GM23338 (cell line): ENCODE measurements at regions not wholly inside any gene's neighbourhood (a gene's known extent, or its start where the extent isn't known, plus 50 kb on each side); places are given as distances from the start of the nearest gene placed in this dataset.
A peak's percentile ranks its signal among the peaks of the same experiment; 100 is the strongest.

Experiments
- ATAC-seq: fragments of 200-7000 bp; cut with Tn5 transposase; 3 replicates; pipeline ENCODE4 v1.9.1; 2020
- DNase-seq: peaks from one replicate; pipeline ENCODE4 v3.0.0-alpha.2; 2015; ENCODE audit warnings: low spot score
- H2AFZ ChIP-seq: fragments of 200-600 bp; sonication (generic); 2 replicates; pipeline ENCODE4 v1.8.0; 2016; ENCODE audit warnings: antibody characterized with exemption, mild to moderate bottlenecking, moderate library complexity
- H3F3A ChIP-seq: fragments of 200-600 bp; sonication (generic); replicated peaks from 2 replicates; pipeline ENCODE4 v1.8.0; 2017; ENCODE audit warnings: antibody characterized with exemption, mixed run types, low read depth
- H3K27ac ChIP-seq: fragments of 200-600 bp; sonication (generic); 2 replicates; pipeline ENCODE4 v1.6.1; 2016; ENCODE audit warnings: low read depth
- H3K27me3 ChIP-seq: fragments of 200-600 bp; sonication (generic); 2 replicates; pipeline ENCODE4 v1.8.0; 2016; ENCODE audit warnings: mild to moderate bottlenecking, mixed run types, moderate library complexity; ENCODE audit not compliant: insufficient read depth
- H3K36me3 ChIP-seq: fragments of 200-600 bp; sonication (generic); 2 replicates; pipeline ENCODE4 v1.8.0; 2016; ENCODE audit warnings: mild to moderate bottlenecking; ENCODE audit not compliant: insufficient read depth
- H3K4me1 ChIP-seq: fragments of 200-600 bp; sonication (generic); 2 replicates; pipeline ENCODE4 v1.8.0; 2016; ENCODE audit warnings: mild to moderate bottlenecking, moderate library complexity; ENCODE audit not compliant: insufficient read depth
- H3K4me2 ChIP-seq: fragments of 200-600 bp; sonication (generic); 2 replicates; pipeline ENCODE4 v1.7.1; 2017; ENCODE audit warnings: mixed run types
- H3K4me3 ChIP-seq: fragments of 200-600 bp; sonication (generic); 2 replicates; pipeline ENCODE4 v1.6.1; 2016; ENCODE audit warnings: mixed run types
- H3K79me2 ChIP-seq: fragments of 200-600 bp; sonication (generic); replicated peaks from 2 replicates; pipeline ENCODE4 v1.8.0; 2017; ENCODE audit warnings: mild to moderate bottlenecking; ENCODE audit not compliant: insufficient read depth
- H3K9me2 ChIP-seq: fragments of 200-600 bp; sonication (generic); 2 replicates; pipeline ENCODE4 v1.8.0; 2017; ENCODE audit not compliant: insufficient read depth
- H4K20me1 ChIP-seq: fragments of 200-600 bp; sonication (generic); replicated peaks from 2 replicates; pipeline ENCODE4 v1.8.0; 2017; ENCODE audit warnings: mild to moderate bottlenecking; ENCODE audit not compliant: insufficient read depth
- H3K27ac Mint-ChIP-seq: 2 replicates; pipeline ENCODE4 v1.8.0; 2020; ENCODE audit warnings: inconsistent platforms, mild to moderate bottlenecking, moderate library complexity, mixed read lengths
- H3K27me3 Mint-ChIP-seq: 3 replicates; pipeline ENCODE4 v1.8.0; 2022; ENCODE audit warnings: low read depth, mild to moderate bottlenecking, moderate library complexity, mixed read lengths, inconsistent platforms; ENCODE audit not compliant: insufficient read depth, poor library complexity
- H3K36me3 Mint-ChIP-seq: 3 replicates; pipeline ENCODE4 v1.8.0; 2021; ENCODE audit warnings: low read depth, mild to moderate bottlenecking, inconsistent platforms, moderate library complexity, mixed read lengths
- H3K4me1 Mint-ChIP-seq: 3 replicates; pipeline ENCODE4 v1.8.0; 2020; ENCODE audit warnings: mild to moderate bottlenecking, inconsistent platforms, mixed read lengths
- H3K4me3 Mint-ChIP-seq: 3 replicates; pipeline ENCODE4 v1.8.0; 2021; ENCODE audit warnings: moderate library complexity, mild to moderate bottlenecking, inconsistent platforms, mixed read lengths
- H3K9me3 Mint-ChIP-seq: 3 replicates; pipeline ENCODE4 v1.8.0; 2020; ENCODE audit warnings: moderate library complexity, mild to moderate bottlenecking, inconsistent platforms, mixed read lengths
- EZH2 ChIP-seq: fragments of 200-600 bp; sonication (generic); IDR thresholded peaks from one replicate; pipeline ENCODE4 v1.8.0; 2017; ENCODE audit warnings: antibody characterized with exemption, mild to moderate bottlenecking, low read depth; ENCODE audit not compliant: unreplicated experiment
- EZH2phosphoT487 ChIP-seq: fragments of 200-600 bp; sonication (generic); IDR thresholded peaks from one replicate; pipeline ENCODE4 v1.8.1; 2018; ENCODE audit warnings: antibody characterized with exemption; ENCODE audit not compliant: unreplicated experiment
- JUNB ChIP-seq: IDR thresholded peaks from one replicate; pipeline ENCODE4 v1.6.1; 2016; ENCODE audit warnings: antibody characterized with exemption; ENCODE audit not compliant: unreplicated experiment
- NANOG ChIP-seq: IDR thresholded peaks from 2 replicates; pipeline ENCODE4 v1.6.1; 2016; ENCODE audit warnings: antibody characterized with exemption, borderline replicate concordance
- STAT1 ChIP-seq: IDR thresholded peaks from one replicate; pipeline ENCODE4 v1.6.1; 2016; ENCODE audit warnings: antibody characterized with exemption; ENCODE audit not compliant: unreplicated experiment
- TF ChIP-seq, protein P1 (sequence below), 2 experiments: fragments of 200-600 bp in 1 of 2; sonication (generic) in 1 of 2; conservative IDR thresholded peaks; 2 replicates each; pipeline versions ENCODE4 v1.5.1 to v1.6.1; 2016 to 2017; ENCODE audit warnings: antibody characterized with exemption in 2 of 2, low read depth in 2 of 2, mild to moderate bottlenecking in 2 of 2, moderate library complexity in 1 of 2
- TF ChIP-seq, protein P2 (sequence below): IDR thresholded peaks from one replicate; pipeline ENCODE4 v1.6.1; 2018; ENCODE audit warnings: antibody characterized with exemption; ENCODE audit not compliant: unreplicated experiment
- TF ChIP-seq, protein P3 (sequence below): fragments of 250-450 bp; sonication (Bioruptor Pico); IDR thresholded peaks from 2 replicates; pipeline ENCODE4 v1.5.0; 2020; ENCODE audit warnings: mild to moderate bottlenecking, moderate library complexity

DNA sequence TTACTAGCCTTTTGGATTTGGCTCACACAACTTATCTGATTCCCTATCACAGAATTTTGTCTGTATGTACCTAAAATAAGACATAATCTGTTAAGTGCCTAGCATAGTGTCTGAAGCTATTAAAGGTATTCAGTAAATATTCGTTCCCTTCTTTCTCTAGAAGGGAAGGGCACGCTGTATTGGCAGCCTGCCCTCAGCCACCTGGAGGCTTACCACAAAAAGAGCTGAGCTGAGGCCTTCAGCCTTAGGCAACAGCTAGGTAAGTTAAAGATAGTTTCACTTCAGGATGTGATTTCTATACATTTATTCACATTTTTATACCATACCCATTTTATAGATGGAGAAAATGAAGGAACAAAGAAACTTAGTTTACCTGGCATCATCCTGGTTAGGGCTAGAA is 400.0 kb upstream of the LCORL start:
- Histone ChIP-seq H3K27ac (no peak overlapping the region), H3K79me2 (no peaks in the 10 kb centered on the region), H4K20me1 (no peaks in the 10 kb centered on the region), H3K9me2 (peaks cover 3% of the 10 kb centered on the region; the same call in 1 of the 2 replicates), H3F3A (no peaks in the 10 kb centered on the region), H3K4me1 (no peaks in the 10 kb centered on the region), H3K36me3 (no peaks in the 10 kb centered on the region), H3K4me3 (no peak overlapping the region), H3K27me3 (no peaks in the 10 kb centered on the region), H2AFZ (no peak overlapping the region), H3K4me2 (no peak overlapping the region)
- H3K9me3 Mint-ChIP-seq, result no peaks in the 10 kb centered on the region
- H3K27ac Mint-ChIP-seq, result no peak overlapping the region
- ATAC-seq (no peak), DNase-seq (no peak)
- H3K4me3 Mint-ChIP-seq, result no peak overlapping the region
- no peaks in the 10 kb centered on the region; the same call in 2 of the 3 replicates for H3K4me1 Mint-ChIP-seq
- TF ChIP-seq EZH2phosphoT487 (no peak), JUNB (no peak), EZH2 (no peak), STAT1 (no peak)
- TF ChIP-seq, protein P1, sequence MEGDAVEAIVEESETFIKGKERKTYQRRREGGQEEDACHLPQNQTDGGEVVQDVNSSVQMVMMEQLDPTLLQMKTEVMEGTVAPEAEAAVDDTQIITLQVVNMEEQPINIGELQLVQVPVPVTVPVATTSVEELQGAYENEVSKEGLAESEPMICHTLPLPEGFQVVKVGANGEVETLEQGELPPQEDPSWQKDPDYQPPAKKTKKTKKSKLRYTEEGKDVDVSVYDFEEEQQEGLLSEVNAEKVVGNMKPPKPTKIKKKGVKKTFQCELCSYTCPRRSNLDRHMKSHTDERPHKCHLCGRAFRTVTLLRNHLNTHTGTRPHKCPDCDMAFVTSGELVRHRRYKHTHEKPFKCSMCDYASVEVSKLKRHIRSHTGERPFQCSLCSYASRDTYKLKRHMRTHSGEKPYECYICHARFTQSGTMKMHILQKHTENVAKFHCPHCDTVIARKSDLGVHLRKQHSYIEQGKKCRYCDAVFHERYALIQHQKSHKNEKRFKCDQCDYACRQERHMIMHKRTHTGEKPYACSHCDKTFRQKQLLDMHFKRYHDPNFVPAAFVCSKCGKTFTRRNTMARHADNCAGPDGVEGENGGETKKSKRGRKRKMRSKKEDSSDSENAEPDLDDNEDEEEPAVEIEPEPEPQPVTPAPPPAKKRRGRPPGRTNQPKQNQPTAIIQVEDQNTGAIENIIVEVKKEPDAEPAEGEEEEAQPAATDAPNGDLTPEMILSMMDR (conservative IDR thresholded peaks at IDR 0.05; ENCODE audit: low read depth in 2 of 2), result no peak
- no peaks in the 10 kb centered on the region for H3K36me3 Mint-ChIP-seq
- no peaks in the 10 kb centered on the region for H3K27me3 Mint-ChIP-seq

DNA sequence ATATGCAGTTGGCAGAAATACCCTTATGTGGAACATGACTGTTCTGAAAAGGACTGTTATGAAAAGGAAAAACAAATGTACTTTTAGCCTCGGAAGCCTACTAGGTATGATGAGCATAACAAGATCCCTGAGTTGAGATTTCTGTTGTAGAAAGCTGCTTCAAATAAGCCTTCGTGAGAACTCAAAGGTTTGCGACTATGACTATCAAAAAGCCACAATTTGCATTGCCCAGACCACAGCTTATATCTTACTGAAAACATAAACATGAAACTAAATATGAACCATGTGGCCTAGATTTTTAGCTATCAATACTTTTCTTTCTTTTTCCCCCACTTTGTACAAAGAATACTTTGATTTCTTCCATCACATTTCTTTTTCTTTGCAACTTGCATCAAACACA is 398.2 kb upstream of the LCORL start:
- Histone ChIP-seq H3K9me2 (peaks cover 3% of the 10 kb centered on the region; the same call in 1 of the 2 replicates), H3K79me2 (no peaks in the 10 kb centered on the region), H3K4me2 (no peak overlapping the region), H2AFZ (0 out of 2 replicates have a peak overlapping the region, but pooled peaks have one; percentile 21), H3F3A (no peaks in the 10 kb centered on the region), H3K36me3 (no peaks in the 10 kb centered on the region), H4K20me1 (no peaks in the 10 kb centered on the region), H3K27me3 (no peaks in the 10 kb centered on the region), H3K27ac (no peak overlapping the region), H3K4me1 (no peaks in the 10 kb centered on the region), H3K4me3 (no peak overlapping the region)
- Mint-ChIP-seq H3K9me3 (no peaks in the 10 kb centered on the region), H3K27ac (no peak overlapping the region), H3K27me3 (no peaks in the 10 kb centered on the region), H3K36me3 (no peaks in the 10 kb centered on the region), H3K4me1 (no peaks in the 10 kb centered on the region; the same call in 2 of the 3 replicates), H3K4me3 (no peak overlapping the region)
- ATAC-seq (no peak), DNase-seq (no peak)
- TF ChIP-seq, protein P2, sequence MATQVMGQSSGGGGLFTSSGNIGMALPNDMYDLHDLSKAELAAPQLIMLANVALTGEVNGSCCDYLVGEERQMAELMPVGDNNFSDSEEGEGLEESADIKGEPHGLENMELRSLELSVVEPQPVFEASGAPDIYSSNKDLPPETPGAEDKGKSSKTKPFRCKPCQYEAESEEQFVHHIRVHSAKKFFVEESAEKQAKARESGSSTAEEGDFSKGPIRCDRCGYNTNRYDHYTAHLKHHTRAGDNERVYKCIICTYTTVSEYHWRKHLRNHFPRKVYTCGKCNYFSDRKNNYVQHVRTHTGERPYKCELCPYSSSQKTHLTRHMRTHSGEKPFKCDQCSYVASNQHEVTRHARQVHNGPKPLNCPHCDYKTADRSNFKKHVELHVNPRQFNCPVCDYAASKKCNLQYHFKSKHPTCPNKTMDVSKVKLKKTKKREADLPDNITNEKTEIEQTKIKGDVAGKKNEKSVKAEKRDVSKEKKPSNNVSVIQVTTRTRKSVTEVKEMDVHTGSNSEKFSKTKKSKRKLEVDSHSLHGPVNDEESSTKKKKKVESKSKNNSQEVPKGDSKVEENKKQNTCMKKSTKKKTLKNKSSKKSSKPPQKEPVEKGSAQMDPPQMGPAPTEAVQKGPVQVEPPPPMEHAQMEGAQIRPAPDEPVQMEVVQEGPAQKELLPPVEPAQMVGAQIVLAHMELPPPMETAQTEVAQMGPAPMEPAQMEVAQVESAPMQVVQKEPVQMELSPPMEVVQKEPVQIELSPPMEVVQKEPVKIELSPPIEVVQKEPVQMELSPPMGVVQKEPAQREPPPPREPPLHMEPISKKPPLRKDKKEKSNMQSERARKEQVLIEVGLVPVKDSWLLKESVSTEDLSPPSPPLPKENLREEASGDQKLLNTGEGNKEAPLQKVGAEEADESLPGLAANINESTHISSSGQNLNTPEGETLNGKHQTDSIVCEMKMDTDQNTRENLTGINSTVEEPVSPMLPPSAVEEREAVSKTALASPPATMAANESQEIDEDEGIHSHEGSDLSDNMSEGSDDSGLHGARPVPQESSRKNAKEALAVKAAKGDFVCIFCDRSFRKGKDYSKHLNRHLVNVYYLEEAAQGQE, result no peak
- TF ChIP-seq NANOG, result no peak
- TF ChIP-seq, protein P1 (conservative IDR thresholded peaks at IDR 0.05; ENCODE audit: low read depth in 2 of 2), result no peak
- TF ChIP-seq EZH2phosphoT487, result no peak
- TF ChIP-seq, protein P3, sequence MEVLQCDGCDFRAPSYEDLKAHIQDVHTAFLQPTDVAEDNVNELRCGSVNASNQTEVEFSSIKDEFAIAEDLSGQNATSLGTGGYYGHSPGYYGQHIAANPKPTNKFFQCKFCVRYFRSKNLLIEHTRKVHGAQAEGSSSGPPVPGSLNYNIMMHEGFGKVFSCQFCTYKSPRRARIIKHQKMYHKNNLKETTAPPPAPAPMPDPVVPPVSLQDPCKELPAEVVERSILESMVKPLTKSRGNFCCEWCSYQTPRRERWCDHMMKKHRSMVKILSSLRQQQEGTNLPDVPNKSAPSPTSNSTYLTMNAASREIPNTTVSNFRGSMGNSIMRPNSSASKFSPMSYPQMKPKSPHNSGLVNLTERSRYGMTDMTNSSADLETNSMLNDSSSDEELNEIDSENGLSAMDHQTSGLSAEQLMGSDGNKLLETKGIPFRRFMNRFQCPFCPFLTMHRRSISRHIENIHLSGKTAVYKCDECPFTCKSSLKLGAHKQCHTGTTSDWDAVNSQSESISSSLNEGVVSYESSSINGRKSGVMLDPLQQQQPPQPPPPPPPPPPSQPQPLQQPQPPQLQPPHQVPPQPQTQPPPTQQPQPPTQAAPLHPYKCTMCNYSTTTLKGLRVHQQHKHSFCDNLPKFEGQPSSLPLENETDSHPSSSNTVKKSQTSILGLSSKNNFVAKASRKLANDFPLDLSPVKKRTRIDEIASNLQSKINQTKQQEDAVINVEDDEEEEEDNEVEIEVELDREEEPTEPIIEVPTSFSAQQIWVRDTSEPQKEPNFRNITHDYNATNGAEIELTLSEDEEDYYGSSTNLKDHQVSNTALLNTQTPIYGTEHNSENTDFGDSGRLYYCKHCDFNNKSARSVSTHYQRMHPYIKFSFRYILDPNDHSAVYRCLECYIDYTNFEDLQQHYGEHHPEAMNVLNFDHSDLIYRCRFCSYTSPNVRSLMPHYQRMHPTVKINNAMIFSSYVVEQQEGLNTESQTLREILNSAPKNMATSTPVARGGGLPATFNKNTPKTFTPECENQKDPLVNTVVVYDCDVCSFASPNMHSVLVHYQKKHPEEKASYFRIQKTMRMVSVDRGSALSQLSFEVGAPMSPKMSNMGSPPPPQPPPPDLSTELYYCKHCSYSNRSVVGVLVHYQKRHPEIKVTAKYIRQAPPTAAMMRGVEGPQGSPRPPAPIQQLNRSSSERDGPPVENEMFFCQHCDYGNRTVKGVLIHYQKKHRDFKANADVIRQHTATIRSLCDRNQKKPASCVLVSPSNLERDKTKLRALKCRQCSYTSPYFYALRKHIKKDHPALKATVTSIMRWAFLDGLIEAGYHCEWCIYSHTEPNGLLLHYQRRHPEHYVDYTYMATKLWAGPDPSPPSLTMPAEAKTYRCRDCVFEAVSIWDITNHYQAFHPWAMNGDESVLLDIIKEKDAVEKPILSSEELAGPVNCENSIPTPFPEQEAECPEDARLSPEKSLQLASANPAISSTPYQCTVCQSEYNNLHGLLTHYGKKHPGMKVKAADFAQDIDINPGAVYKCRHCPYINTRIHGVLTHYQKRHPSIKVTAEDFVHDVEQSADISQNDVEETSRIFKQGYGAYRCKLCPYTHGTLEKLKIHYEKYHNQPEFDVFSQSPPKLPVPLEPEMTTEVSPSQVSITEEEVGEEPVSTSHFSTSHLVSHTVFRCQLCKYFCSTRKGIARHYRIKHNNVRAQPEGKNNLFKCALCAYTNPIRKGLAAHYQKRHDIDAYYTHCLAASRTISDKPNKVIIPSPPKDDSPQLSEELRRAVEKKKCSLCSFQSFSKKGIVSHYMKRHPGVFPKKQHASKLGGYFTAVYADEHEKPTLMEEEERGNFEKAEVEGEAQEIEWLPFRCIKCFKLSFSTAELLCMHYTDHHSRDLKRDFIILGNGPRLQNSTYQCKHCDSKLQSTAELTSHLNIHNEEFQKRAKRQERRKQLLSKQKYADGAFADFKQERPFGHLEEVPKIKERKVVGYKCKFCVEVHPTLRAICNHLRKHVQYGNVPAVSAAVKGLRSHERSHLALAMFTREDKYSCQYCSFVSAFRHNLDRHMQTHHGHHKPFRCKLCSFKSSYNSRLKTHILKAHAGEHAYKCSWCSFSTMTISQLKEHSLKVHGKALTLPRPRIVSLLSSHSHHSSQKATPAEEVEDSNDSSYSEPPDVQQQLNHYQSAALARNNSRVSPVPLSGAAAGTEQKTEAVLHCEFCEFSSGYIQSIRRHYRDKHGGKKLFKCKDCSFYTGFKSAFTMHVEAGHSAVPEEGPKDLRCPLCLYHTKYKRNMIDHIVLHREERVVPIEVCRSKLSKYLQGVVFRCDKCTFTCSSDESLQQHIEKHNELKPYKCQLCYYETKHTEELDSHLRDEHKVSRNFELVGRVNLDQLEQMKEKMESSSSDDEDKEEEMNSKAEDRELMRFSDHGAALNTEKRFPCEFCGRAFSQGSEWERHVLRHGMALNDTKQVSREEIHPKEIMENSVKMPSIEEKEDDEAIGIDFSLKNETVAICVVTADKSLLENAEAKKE (CRISPR knock-in tag), result no peak
